ENCODE measurements at regions not wholly inside any gene's neighbourhood (a gene's known extent, or its start where the extent isn't known, plus 50 kb on each side); places are given as distances from the start of the nearest gene placed in this dataset.

- DNase-seq (ENCODE audit: extremely low read depth, low read depth), result no peak
- no peak for TF ChIP-seq CTCF (IDR thresholded peaks at IDR 0.05; ENCODE audit: low read depth, low read length, missing control alignments)
- H3K4me3 ChIP-seq (replicated peaks; ENCODE audit: low read depth, low read length), result no peak overlapping the region
These were observed 175.1 kb upstream of the CTNNB1 start for GRCh38 chr3:41024031-41024836.

GRCh38 chr3:41026394-41027177 lies 172.7 kb upstream of the CTNNB1 start:
- H3K4me3 ChIP-seq (replicated peaks; ENCODE audit: low read depth, low read length), result no peak overlapping the region
- no peak for TF ChIP-seq CTCF (IDR thresholded peaks at IDR 0.05; ENCODE audit: low read depth, low read length, missing control alignments)
- peak; percentile 21 for DNase-seq (ENCODE audit: extremely low read depth, low read depth)

GRCh38 chr3:41029356-41029755 lies 169.9 kb upstream of the CTNNB1 start:
- TF ChIP-seq CTCF (IDR thresholded peaks at IDR 0.05; ENCODE audit: low read depth, low read length, missing control alignments), result no peak
- no peak for DNase-seq (ENCODE audit: extremely low read depth, low read depth)
- no peak overlapping the region for H3K4me3 ChIP-seq (replicated peaks; ENCODE audit: low read depth, low read length)

- no peak for DNase-seq (ENCODE audit: extremely low read depth, low read depth)
These were observed 169.1 kb upstream of the CTNNB1 start for GRCh38 chr3:41030220-41030619.

GRCh38 chr3:41031401-41031800 lies 167.9 kb upstream of the CTNNB1 start:
- no peak for TF ChIP-seq CTCF (IDR thresholded peaks at IDR 0.05; ENCODE audit: low read depth, low read length, missing control alignments)
- DNase-seq (ENCODE audit: extremely low read depth, low read depth), result no peak
- H3K4me3 ChIP-seq (replicated peaks; ENCODE audit: low read depth, low read length), result no peak overlapping the region

More at GRCh38 chr3:41030220-41030619, 169.1 kb upstream of the CTNNB1 start:
- TF ChIP-seq CTCF (IDR thresholded peaks at IDR 0.05; ENCODE audit: low read depth, low read length, missing control alignments), result no peak
- no peak overlapping the region for H3K4me3 ChIP-seq (replicated peaks; ENCODE audit: low read depth, low read length)

- no peak for TF ChIP-seq CTCF (IDR thresholded peaks at IDR 0.05; ENCODE audit: low read depth, low read length, missing control alignments)
- no peak overlapping the region for H3K4me3 ChIP-seq (replicated peaks; ENCODE audit: low read depth, low read length)
- DNase-seq (ENCODE audit: extremely low read depth, low read depth), result no peak
These were observed 165.3 kb upstream of the CTNNB1 start for GRCh38 chr3:41033956-41034519.

Measured in HFF-Myc (cell line).